Small intestine (tissue), 7 donors: ENCODE measurements at regions not wholly inside any gene's neighbourhood (a gene's known extent, or its start where the extent isn't known, plus 50 kb on each side); places are given as distances from the start of the nearest gene placed in this dataset.
"Not testable (repeated sequence)": the region's sequence is repeated elsewhere in the genome, so short reads cannot be mapped to it uniquely, and the experiment has no call there.

ENCODE experiments used
- DNase-seq, 2 donors: peaks; one replicate each; pipeline versions ENCODE4 v3.0.0 to v3.0.0-alpha.2; 2013
- FAIRE-seq: peaks from 2 replicates; lab custom pipeline; 2012; peaks lifted over from hg19 to GRCh38; lab: Jason Lieb, UNC
- H3K27ac ChIP-seq, 3 donors: one replicate each; pipeline ENCODE4 v1.5.1; 2013; ENCODE audit warnings: low read length in 2 of 3, mild to moderate bottlenecking in 2 of 3, control low read depth in 1 of 3, inconsistent platforms in 1 of 3, low read depth in 1 of 3, moderate library complexity in 1 of 3
- H3K27me3 ChIP-seq, 3 donors: one replicate each; pipeline ENCODE4 v1.6.1; 2013; ENCODE audit warnings: low read length in 3 of 3, inconsistent platforms in 1 of 3; ENCODE audit not compliant: control insufficient read depth in 3 of 3, insufficient read depth in 3 of 3
- H3K36me3 ChIP-seq, 3 donors: one replicate each; pipeline ENCODE4 v1.6.1; 2013; ENCODE audit warnings: low read length in 3 of 3, inconsistent platforms in 1 of 3, low read depth in 1 of 3, mild to moderate bottlenecking in 1 of 3, moderate library complexity in 1 of 3; ENCODE audit not compliant: control insufficient read depth in 3 of 3, insufficient read depth in 2 of 3
- H3K4me1 ChIP-seq, 3 donors: one replicate each; pipeline ENCODE4 v1.6.1; 2013; ENCODE audit warnings: low read length in 2 of 3, inconsistent platforms in 1 of 3, low read depth in 1 of 3, mild to moderate bottlenecking in 1 of 3, moderate library complexity in 1 of 3; ENCODE audit not compliant: control insufficient read depth in 3 of 3, insufficient read depth in 2 of 3
- H3K4me3 ChIP-seq, 3 donors: one replicate each; pipeline ENCODE4 v1.5.1; 2013; ENCODE audit warnings: low read length in 3 of 3, control low read depth in 1 of 3, inconsistent platforms in 1 of 3, low read depth in 1 of 3, mild to moderate bottlenecking in 1 of 3, moderate library complexity in 1 of 3
- H3K9me3 ChIP-seq, 2 donors: one replicate each; pipeline ENCODE4 v1.6.1; 2013; ENCODE audit warnings: low read depth in 1 of 2, low read length in 1 of 2; ENCODE audit not compliant: control insufficient read depth in 2 of 2, insufficient read depth in 1 of 2
- WGBS, 3 donors: extraction: QIAGEN DNeasy Blood & Tissue Kit; methylation state at CpG; one replicate each; pipeline ENCODE4 v1.1.7; 2013; 5-methylcytosine and 5-hydroxymethylcytosine counted together
- donor health status: healthy with polysubstance abuse.
- donor health status: control.
- donor health status: control.
- donor health status: Bipolar disorder and iron deficiency.
- donor health status: healthy.

GRCh38 chr4:133537780-133538281 is 388.7 kb downstream of the PCDH10 start:
- no peaks in the 10 kb centered on the region for H3K9me3 ChIP-seq

GRCh38 chr4:133534224-133534623 is 385.1 kb downstream of the PCDH10 start:
- 58 to 74% (median 60%) methylated on average over 6 of the region's 6 CpGs for WGBS, 3 donors
- FAIRE-seq, H3K9me3 ChIP-seq, H3K27ac ChIP-seq, H3K36me3 ChIP-seq, H3K4me1 ChIP-seq, DNase-seq, H3K4me3 ChIP-seq, H3K27me3 ChIP-seq: not testable (repeated sequence)

More at GRCh38 chr4:133537780-133538281, 388.7 kb downstream of the PCDH10 start:
- Histone ChIP-seq H3K36me3 (no peaks in the 10 kb centered on the region), H3K4me3 (no peak overlapping the region), H3K27ac (no peak overlapping the region), H3K4me1 (no peaks in the 10 kb centered on the region), H3K27me3 (no peaks in the 10 kb centered on the region)
- WGBS, 3 donors: 70 to 81% (median 76%) methylated on average over 4 of the region's 4 CpGs
- DNase-seq: no peak
- no peak for FAIRE-seq

- WGBS, 3 donors: 5 to 43% (median 14%) methylated on average over 1 of the region's 1 CpG
- no peaks in the 10 kb centered on the region for H3K27me3 ChIP-seq
- DNase-seq: no peak
- no peaks in the 10 kb centered on the region for H3K9me3 ChIP-seq
- no peaks in the 10 kb centered on the region for H3K4me1 ChIP-seq
- FAIRE-seq: no peak
- no peak overlapping the region for H3K4me3 ChIP-seq
- no peaks in the 10 kb centered on the region for H3K36me3 ChIP-seq
- H3K27ac ChIP-seq: no peak overlapping the region
Observed at GRCh38 chr4:133524369-133524768, 375.3 kb downstream of the PCDH10 start.

- Histone ChIP-seq H3K36me3 (no peaks in the 10 kb centered on the region), H3K4me1 (no peaks in the 10 kb centered on the region), H3K27me3 (no peaks in the 10 kb centered on the region), H3K9me3 (no peaks in the 10 kb centered on the region), H3K27ac (no peak overlapping the region), H3K4me3 (no peak overlapping the region)
- no peak for FAIRE-seq
- DNase-seq: no peak
Observed at GRCh38 chr4:133513901-133514300, 364.8 kb downstream of the PCDH10 start.

GRCh38 chr4:133498149-133498548 is 349.1 kb downstream of the PCDH10 start:
- no peak overlapping the region for H3K4me3 ChIP-seq
- no peak overlapping the region for H3K27ac ChIP-seq
- FAIRE-seq (no peak), DNase-seq (no peak)
- no peaks in the 10 kb centered on the region for H3K27me3 ChIP-seq
- WGBS, 3 donors: 85 to 89% (median 86%) methylated on average over 6 of the region's 6 CpGs
- H3K9me3 ChIP-seq: no peaks in the 10 kb centered on the region
- H3K36me3 ChIP-seq: no peaks in the 10 kb centered on the region
- no peaks in the 10 kb centered on the region for H3K4me1 ChIP-seq

GRCh38 chr4:133493776-133494175 is 344.7 kb downstream of the PCDH10 start:
- Histone ChIP-seq H3K9me3 (no peaks in the 10 kb centered on the region), H3K4me1 (no peaks in the 10 kb centered on the region), H3K27me3 (no peaks in the 10 kb centered on the region), H3K27ac (no peak overlapping the region), H3K36me3 (no peaks in the 10 kb centered on the region), H3K4me3 (no peak overlapping the region)
- DNase-seq (no peak), FAIRE-seq (no peak)
- 47 to 76% (median 66%) methylated on average over 1 of the region's 1 CpG for WGBS, 3 donors

- no peaks in the 10 kb centered on the region for H3K4me1 ChIP-seq
- H3K27ac ChIP-seq: no peak overlapping the region
- H3K9me3 ChIP-seq: no peaks in the 10 kb centered on the region
- H3K27me3 ChIP-seq: no peaks in the 10 kb centered on the region
- 65 to 75% (median 68%) methylated on average over 1 of the region's 1 CpG for WGBS, 3 donors
- H3K36me3 ChIP-seq: no peaks in the 10 kb centered on the region
- DNase-seq: no peak
- no peak for FAIRE-seq
- no peak overlapping the region for H3K4me3 ChIP-seq
Observed at GRCh38 chr4:133493241-133493640, 344.1 kb downstream of the PCDH10 start.

- H3K27ac ChIP-seq: no peak overlapping the region
- DNase-seq (no peak), FAIRE-seq (no peak)
- no peak overlapping the region for H3K4me3 ChIP-seq
- WGBS, 3 donors: 41 to 46% (median 43%) methylated on average over 2 of the region's 2 CpGs
- H3K36me3 ChIP-seq: no peaks in the 10 kb centered on the region
- H3K27me3 ChIP-seq: no peaks in the 10 kb centered on the region
- no peaks in the 10 kb centered on the region for H3K4me1 ChIP-seq
- no peaks in the 10 kb centered on the region for H3K9me3 ChIP-seq
Observed at GRCh38 chr4:133484287-133484686, 335.2 kb downstream of the PCDH10 start.

- DNase-seq (peak; percentile 1 to 9), FAIRE-seq (no peak)
- Histone ChIP-seq H3K27ac (no peak overlapping the region), H3K4me3 (no peak overlapping the region), H3K27me3 (no peaks in the 10 kb centered on the region), H3K4me1 (no peaks in the 10 kb centered on the region), H3K36me3 (no peaks in the 10 kb centered on the region), H3K9me3 (no peaks in the 10 kb centered on the region)
- WGBS, 3 donors: 50 to 64% (median 51%) methylated on average over 4 of the region's 4 CpGs
Observed at GRCh38 chr4:133483600-133484246, 334.6 kb downstream of the PCDH10 start.
